Activated T-cell treated with anti-CD3 and anti-CD28 coated beads, Interleukin-2, amount 50 U/mL, for 4 hours (primary cell): ENCODE measurements at regions not wholly inside any gene's neighbourhood (a gene's known extent, or its start where the extent isn't known, plus 50 kb on each side); places are given as distances from the start of the nearest gene placed in this dataset.

Experiments used
- ATAC-seq, 2 donors: fragments of 200-7000 bp; cut with Tn5 transposase; one replicate each; pipeline ENCODE4 v1.10.0; 2021
- DNase-seq: peaks from one replicate; pipeline ENCODE4 v3.0.0-alpha.2; 2020
- H3K27me3 Mint-ChIP-seq: one replicate; pipeline ENCODE4 v1.8.0; 2021; ENCODE audit warnings: low read depth, mixed read lengths
- H3K36me3 Mint-ChIP-seq: one replicate; pipeline ENCODE4 v1.8.0; 2022; ENCODE audit warnings: mixed read lengths; ENCODE audit not compliant: insufficient read depth
- H3K4me1 Mint-ChIP-seq: one replicate; pipeline ENCODE4 v1.8.0; 2021; ENCODE audit warnings: low read depth, mixed read lengths
- H3K4me3 Mint-ChIP-seq: one replicate; pipeline ENCODE4 v1.8.0; 2021; ENCODE audit warnings: mild to moderate bottlenecking, moderate library complexity, mixed read lengths
- H3K9me3 Mint-ChIP-seq: one replicate; pipeline ENCODE4 v1.8.0; 2021; ENCODE audit warnings: mixed read lengths

DNA sequence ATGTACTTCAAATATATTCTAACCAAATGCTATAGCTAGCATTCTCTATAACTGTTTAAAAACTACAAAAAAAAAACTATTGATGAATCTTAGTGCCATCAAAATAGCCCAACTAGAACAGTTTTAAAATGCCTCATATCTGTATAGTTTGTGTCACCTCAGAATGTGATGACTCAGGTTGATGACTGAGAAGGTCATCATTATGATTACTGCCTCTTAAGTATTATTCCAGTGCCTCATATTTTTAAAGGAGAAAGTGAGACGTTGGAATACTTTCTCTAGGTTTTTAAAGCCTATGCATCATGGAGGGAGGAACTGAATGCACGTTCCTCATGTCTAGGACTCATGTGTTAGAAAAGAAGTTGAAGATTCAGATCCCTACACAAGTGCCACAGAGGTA, 88.2 kb downstream of the TMA16 start:
- H3K27me3 Mint-ChIP-seq: peaks cover 4% of the 10 kb centered on the region
- H3K36me3 Mint-ChIP-seq: no peaks in the 10 kb centered on the region
- ATAC-seq (no peak), DNase-seq (no peak)
- H3K4me1 Mint-ChIP-seq: no peaks in the 10 kb centered on the region
- H3K4me3 Mint-ChIP-seq: no peak overlapping the region
- peaks cover under 1% of the 10 kb centered on the region for H3K9me3 Mint-ChIP-seq

DNA sequence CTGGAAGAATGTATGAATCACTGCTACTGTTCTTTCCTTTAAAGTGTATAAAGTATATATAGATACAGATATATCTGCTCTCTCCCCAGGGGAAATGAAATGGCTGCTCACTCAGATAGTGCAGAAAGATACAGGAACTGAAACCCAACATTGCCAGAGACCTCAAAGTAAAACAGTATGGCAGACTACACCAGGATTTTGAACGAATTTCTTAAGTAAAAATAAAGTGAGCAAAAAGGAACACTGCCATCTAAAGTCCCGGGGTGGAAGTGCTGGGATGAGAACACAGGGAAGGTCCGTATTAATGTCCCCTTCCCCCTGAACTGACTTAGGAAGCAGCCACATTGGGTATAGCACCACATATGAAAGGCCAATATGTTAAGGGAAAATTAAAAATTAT, 93.4 kb downstream of the TMA16 start:
- DNase-seq (no peak), ATAC-seq (peak in 1 of 2 donors; percentile 37)
- H3K36me3 Mint-ChIP-seq: no peaks in the 10 kb centered on the region
- no peaks in the 10 kb centered on the region for H3K9me3 Mint-ChIP-seq
- H3K4me1 Mint-ChIP-seq: peaks cover 8% of the 10 kb centered on the region
- H3K4me3 Mint-ChIP-seq: no peak overlapping the region
- peaks cover 4% of the 10 kb centered on the region for H3K27me3 Mint-ChIP-seq

DNA sequence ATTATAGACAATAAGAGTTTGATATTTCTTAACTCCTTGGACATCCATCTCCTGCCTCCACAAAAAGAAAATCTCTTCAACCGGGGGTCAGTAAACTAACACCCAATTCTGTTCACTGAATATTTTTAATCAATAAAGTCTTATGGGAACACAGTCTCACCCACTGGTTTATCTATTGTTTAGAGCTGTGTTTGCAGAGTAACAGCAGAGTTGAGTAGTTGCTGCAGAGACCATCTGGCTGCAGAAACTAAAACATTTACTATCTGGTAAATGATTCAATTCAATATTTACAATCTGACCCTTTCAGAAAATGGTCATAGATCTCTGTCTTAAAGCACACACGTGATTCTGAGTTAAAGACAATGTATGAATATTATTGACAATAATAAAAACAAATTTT, 94.0 kb downstream of the TMA16 start:
- H3K4me3 Mint-ChIP-seq: no peak overlapping the region
- no peaks in the 10 kb centered on the region for H3K36me3 Mint-ChIP-seq
- ATAC-seq (no peak), DNase-seq (no peak)
- no peaks in the 10 kb centered on the region for H3K9me3 Mint-ChIP-seq
- peaks cover 4% of the 10 kb centered on the region for H3K27me3 Mint-ChIP-seq
- H3K4me1 Mint-ChIP-seq: peaks cover 8% of the 10 kb centered on the region

DNA sequence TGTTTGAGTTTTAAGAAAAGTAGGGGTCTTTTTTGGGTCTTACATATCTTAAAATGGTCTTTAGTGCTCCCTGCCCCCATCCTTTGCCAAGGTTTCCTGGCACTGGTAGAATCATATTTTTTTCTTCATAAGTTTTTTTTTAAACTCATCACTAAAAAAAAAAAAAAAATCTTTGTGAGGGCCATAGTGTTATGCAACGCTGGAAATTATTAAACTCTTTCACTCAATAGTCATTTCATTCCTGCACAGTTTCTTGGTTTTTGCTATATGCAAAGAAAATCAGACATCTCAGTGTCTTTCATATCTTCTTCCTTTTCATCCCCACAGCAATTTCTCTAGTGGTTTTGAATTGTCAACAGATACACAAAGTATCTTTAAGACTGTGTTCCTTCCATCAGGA, 95.6 kb downstream of the TMA16 start:
- no peaks in the 10 kb centered on the region for H3K9me3 Mint-ChIP-seq
- peaks cover 4% of the 10 kb centered on the region for H3K27me3 Mint-ChIP-seq
- ATAC-seq: no peak
- H3K4me1 Mint-ChIP-seq: peaks cover 8% of the 10 kb centered on the region
- no peaks in the 10 kb centered on the region for H3K36me3 Mint-ChIP-seq
- no peak overlapping the region for H3K4me3 Mint-ChIP-seq
- DNase-seq: no peak

DNA sequence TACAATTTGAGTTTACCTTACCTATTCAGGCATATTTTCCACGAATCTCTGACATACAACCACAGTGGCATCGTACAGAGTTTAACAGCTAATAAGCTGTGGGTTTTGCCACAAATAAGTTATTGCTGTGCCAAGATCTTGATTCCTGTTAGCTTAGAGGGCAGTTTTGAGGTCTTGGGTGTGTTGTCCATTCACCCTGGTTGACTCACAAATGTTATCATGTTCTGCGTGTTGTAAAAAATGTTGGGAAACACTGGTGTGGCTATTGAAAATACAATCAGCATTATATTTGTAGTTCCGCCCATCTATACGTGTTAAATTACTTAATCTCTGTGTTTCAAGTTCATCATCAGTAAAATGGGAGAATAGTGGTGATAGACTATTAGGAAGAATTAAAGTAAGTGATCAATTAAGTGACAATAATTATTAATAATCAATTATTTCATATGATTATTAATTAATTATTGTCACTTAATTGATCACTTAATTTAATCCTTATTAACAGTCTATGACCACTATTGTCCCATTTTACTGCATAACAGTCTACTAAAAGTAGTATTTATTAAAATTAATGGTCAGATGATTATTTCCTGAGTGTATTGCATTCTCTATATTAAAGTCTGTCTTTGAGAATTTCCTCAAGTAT, 96.3 kb downstream of the TMA16 start:
- no peak overlapping the region for H3K4me3 Mint-ChIP-seq

DNA sequence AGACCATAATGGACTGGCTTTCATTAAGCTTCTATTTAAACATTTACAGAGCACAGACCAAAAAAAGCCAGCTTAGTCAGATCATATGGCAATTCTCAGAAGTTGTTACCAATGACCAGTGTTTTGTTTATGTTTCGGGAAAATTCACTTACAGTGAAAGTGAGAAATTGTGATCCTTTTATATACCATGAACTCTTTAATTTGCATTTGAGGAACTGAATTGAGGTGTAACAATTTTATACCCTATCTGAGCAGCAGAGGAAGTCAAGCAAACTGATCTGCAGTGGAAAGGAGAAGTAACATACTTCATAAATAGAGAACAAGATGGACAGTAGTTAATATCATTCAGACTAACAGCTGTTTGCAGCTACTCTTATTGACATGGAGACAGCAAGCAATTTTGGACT, 97.1 kb downstream of the TMA16 start:
- Mint-ChIP-seq H3K4me1 (peaks cover 8% of the 10 kb centered on the region), H3K4me3 (no peak overlapping the region), H3K9me3 (no peaks in the 10 kb centered on the region), H3K36me3 (no peaks in the 10 kb centered on the region), H3K27me3 (no peaks in the 10 kb centered on the region)
- no peak for DNase-seq
- ATAC-seq: no peak

More for the DNA sequence above, 96.3 kb downstream of the TMA16 start:
- Mint-ChIP-seq H3K27me3 (peaks cover 3% of the 10 kb centered on the region), H3K9me3 (no peaks in the 10 kb centered on the region), H3K4me1 (peaks cover 8% of the 10 kb centered on the region), H3K36me3 (no peaks in the 10 kb centered on the region)
- ATAC-seq (no peak), DNase-seq (no peak)

DNA sequence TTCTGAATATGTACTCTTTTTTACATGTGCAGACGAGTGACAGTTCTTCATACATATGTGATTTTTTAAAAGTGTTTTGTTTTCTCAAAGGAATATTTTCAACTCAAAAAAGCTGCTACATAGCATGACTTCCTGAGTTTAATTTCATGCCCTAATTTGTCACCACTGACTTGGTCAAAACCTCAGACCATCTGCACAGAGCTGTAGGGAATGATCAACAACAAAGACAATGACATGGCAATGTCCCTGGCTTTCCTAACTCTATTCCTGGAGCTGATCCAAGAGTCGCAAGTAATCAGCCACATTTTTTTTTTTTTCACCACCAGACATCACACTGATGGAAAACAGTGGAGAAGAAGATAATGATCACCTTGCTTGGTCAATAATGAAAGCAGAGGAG, 97.7 kb downstream of the TMA16 start:
- no peaks in the 10 kb centered on the region for H3K36me3 Mint-ChIP-seq
- H3K4me3 Mint-ChIP-seq: no peak overlapping the region
- ATAC-seq: no peak
- peaks cover 8% of the 10 kb centered on the region for H3K4me1 Mint-ChIP-seq
- DNase-seq: no peak
- no peaks in the 10 kb centered on the region for H3K27me3 Mint-ChIP-seq
- H3K9me3 Mint-ChIP-seq: no peaks in the 10 kb centered on the region

DNA sequence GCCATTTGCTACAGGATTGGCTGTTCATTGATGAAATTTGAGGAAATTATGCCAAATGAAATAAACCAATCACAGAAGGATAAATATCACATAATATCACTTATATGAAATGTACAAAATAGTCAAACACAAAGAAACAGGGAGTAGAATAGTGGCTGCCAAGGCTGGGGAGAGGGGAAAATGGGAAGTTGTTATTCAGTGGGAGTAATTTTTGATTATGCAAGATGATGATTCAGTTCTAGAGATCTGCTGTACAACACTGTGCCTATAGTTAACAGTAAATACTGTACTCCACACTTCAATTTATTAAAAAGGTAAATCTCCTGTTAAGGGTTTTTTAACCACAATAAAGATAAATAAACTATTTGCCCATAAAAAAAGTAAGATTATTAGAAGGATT, 101.1 kb downstream of the TMA16 start:
- Mint-ChIP-seq H3K4me1 (peaks cover 8% of the 10 kb centered on the region), H3K36me3 (no peaks in the 10 kb centered on the region), H3K4me3 (no peak overlapping the region), H3K27me3 (no peaks in the 10 kb centered on the region), H3K9me3 (no peaks in the 10 kb centered on the region)
- ATAC-seq (no peak), DNase-seq (no peak)

DNA sequence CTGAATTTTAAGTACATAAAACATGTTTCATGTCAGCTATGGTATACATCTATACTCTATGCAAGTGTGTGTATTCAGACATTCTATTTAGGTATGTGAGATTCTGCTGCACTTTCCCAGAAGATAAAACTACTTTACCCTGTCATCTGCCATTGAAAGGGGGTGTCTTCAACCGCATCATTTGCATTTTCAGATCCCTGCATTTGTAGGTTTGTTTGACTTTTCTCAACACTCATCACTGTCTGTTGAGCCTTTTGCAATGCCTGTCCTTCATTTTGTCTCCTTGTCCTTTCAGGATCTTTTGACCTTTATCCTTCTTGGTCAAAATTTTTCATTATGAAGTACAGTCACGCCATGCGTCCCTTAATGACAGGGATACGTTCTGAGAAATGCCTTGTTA, 103.5 kb downstream of the TMA16 start:
- Mint-ChIP-seq H3K27me3 (no peaks in the 10 kb centered on the region), H3K4me1 (no peaks in the 10 kb centered on the region), H3K4me3 (no peak overlapping the region), H3K36me3 (no peaks in the 10 kb centered on the region), H3K9me3 (no peaks in the 10 kb centered on the region)
- DNase-seq (no peak), ATAC-seq (no peak)

DNA sequence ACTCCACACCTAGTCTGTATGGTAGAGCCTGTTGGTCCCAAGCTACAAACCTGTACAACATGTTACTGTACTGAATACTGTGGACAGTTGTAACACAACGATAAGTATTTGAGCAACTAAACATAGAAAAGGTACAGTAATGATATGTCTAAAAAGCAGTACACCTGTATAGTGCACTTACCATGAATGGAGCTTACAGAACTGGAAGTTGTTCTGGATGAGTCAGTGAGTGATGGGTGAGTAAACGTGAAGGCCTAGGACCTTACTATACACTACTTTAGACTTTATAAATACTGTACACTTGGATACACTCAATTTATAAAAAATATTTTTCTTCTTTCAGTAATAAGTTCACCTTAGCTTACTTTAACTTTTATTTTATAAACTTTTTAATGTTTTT, 104.0 kb downstream of the TMA16 start:
- Mint-ChIP-seq H3K27me3 (no peaks in the 10 kb centered on the region), H3K4me1 (no peaks in the 10 kb centered on the region), H3K9me3 (no peaks in the 10 kb centered on the region), H3K4me3 (no peak overlapping the region), H3K36me3 (no peaks in the 10 kb centered on the region)
- ATAC-seq (no peak), DNase-seq (no peak)

DNA sequence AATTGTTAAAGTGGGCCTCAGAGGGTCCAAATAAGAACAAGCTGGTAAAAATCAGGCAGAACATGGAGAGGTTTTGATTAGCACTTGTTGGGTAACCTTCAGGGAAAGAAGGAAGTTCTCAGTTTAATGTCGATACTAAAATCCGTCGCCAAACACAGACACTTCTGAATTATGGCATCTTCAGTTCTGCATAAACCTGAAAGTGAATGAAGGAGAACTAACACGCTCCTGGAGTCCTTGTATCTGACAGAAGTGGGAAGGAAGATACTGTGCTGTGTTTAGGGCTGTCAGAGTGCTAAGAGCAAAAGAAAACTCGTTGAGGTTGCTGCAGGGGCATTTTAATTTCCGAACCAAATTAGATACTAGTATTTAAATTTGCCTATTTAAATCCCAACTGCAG, 106.2 kb downstream of the TMA16 start:
- Mint-ChIP-seq H3K4me3 (no peak overlapping the region), H3K4me1 (no peaks in the 10 kb centered on the region), H3K9me3 (no peaks in the 10 kb centered on the region), H3K36me3 (no peaks in the 10 kb centered on the region), H3K27me3 (no peaks in the 10 kb centered on the region)
- DNase-seq (no peak), ATAC-seq (no peak)

DNA sequence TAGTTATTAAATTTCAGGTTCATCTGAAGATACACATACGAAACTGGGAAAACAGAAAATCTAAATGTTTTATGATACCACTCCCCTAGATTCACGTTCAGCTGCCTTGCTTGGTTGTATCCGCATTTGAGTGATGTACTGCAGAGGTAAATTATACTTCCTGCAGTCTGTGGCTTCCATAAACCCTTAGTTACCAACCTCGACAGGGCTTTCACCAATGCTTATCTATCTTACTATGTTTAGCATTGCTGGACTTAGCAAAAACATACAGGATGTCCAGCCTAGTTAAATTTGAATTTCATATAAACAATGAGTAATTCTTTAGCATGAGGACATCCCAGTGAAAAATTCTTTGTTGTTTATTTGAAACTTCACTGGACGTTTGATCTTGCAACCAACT, 108.8 kb downstream of the TMA16 start:
- no peak for ATAC-seq
- DNase-seq: no peak
- no peak overlapping the region for H3K4me3 Mint-ChIP-seq
- peaks cover 9% of the 10 kb centered on the region for H3K4me1 Mint-ChIP-seq
- peaks cover 3% of the 10 kb centered on the region for H3K27me3 Mint-ChIP-seq
- H3K36me3 Mint-ChIP-seq: no peaks in the 10 kb centered on the region
- no peaks in the 10 kb centered on the region for H3K9me3 Mint-ChIP-seq

DNA sequence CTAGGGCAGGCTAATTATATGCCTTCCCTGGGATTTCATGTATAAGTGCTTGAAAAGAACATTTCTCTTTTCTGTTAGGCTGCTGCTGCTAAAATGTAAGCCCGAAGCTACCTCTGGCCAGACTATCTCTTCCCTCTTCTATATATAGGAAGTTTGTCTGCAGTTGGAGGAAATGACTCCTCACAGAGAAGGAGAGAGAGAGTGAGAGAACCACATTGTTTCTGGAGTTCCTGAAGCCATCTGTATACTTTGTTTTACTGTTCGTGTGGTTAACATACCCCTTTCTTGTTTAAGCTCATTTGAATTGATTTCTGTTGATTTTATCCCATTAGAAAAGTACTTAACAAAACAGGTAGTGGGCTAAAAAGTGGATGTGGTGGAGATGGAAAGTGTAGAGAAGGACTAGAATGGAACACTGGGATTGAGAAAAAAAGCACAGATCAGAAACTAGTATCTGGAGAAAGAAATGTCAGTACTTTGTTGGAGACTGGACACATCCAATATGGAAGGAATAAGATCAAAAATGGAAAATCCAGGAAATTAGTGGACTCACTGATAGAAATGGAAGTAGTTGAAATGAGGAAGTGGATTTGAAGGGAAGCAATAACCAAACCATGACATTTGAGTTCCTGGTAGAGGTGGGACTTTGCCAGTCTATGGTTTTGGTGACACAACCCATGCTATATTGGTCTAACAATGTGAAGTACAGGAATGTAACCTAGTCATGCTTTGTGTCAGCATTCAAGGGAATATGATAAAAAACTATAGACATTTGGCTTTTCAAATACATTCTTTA, 112.6 kb downstream of the TMA16 start:
- Mint-ChIP-seq H3K4me1 (peaks cover 20% of the 10 kb centered on the region), H3K9me3 (no peaks in the 10 kb centered on the region), H3K36me3 (no peaks in the 10 kb centered on the region), H3K4me3 (no peak overlapping the region), H3K27me3 (peaks cover 3% of the 10 kb centered on the region)
- DNase-seq: no peak
- no peak for ATAC-seq

DNA sequence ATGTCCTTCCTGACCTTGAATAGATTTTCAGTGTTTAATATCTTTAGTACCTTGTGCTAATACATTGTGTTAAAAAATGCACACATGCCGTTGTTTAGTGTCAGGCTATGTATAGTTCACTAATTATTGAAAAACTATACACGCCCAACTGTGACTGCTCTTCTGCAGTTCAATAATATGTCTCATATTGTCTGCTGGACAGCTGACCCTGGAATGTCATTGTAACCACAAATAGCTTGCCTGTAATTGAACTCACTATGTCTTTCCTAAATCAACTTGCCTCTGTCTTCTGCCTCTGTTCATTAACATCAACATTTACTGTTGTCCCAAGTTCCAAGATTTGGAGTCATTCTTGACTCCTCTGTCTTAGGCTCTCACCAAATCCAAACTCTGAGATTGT, 114.5 kb downstream of the TMA16 start:
- Mint-ChIP-seq H3K36me3 (no peaks in the 10 kb centered on the region), H3K27me3 (peaks cover 3% of the 10 kb centered on the region), H3K4me1 (peaks cover 20% of the 10 kb centered on the region), H3K9me3 (no peaks in the 10 kb centered on the region), H3K4me3 (no peak overlapping the region)
- DNase-seq: no peak
- ATAC-seq: no peak

DNA sequence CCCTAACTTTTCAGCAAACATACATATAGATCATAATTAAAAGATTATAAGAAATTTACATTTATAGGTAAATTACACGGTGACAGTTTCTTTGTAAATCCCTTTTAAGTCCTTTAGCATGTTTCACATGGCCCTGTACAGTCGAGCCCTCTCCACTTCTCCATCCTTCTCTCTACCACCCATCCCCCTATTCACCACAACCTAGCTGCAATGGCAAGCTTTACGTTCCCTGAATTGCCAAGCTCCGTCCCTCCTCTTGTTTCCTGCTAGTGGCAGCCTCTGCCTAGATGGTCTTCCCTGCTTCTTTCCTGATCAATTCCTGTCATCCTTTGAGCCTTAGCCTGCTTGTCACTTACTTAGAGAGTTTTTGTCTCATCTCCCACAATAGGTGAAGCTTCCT, 116.2 kb downstream of the TMA16 start:
- Mint-ChIP-seq H3K4me1 (peaks cover 20% of the 10 kb centered on the region), H3K4me3 (peak overlapping the region; percentile 44), H3K36me3 (no peaks in the 10 kb centered on the region), H3K9me3 (peaks cover 4% of the 10 kb centered on the region), H3K27me3 (peaks cover 7% of the 10 kb centered on the region)
- ATAC-seq (no peak), DNase-seq (no peak)
